Mesenchymal stem cell (in vitro differentiated cells and primary cell): ENCODE measurements at regions not wholly inside any gene's neighbourhood (a gene's known extent, or its start where the extent isn't known, plus 50 kb on each side); places are given as distances from the start of the nearest gene placed in this dataset.

Source experiments
- DNase-seq: peaks from one replicate; pipeline ENCODE4 v3.0.0-alpha.2; 2013
- H2AFZ ChIP-seq: one replicate; pipeline ENCODE4 v1.6.1; 2013; ENCODE audit warnings: low read depth, mild to moderate bottlenecking, control low read depth, inconsistent platforms, low read length, moderate library complexity
- H2AK5ac ChIP-seq: 2 replicates; pipeline ENCODE4 v1.6.1; 2013; ENCODE audit warnings: low read length, moderate library complexity, mild to moderate bottlenecking, inconsistent platforms; ENCODE audit not compliant: severe bottlenecking
- H2BK120ac ChIP-seq: one replicate; pipeline ENCODE4 v1.6.1; 2013; ENCODE audit warnings: low read depth, mild to moderate bottlenecking, inconsistent platforms, low read length, moderate library complexity
- H2BK12ac ChIP-seq, 2 experiments: one replicate each; pipeline ENCODE4 v1.6.1; 2013; ENCODE audit warnings: inconsistent platforms in 2 of 2, low read length in 2 of 2, mild to moderate bottlenecking in 2 of 2, moderate library complexity in 2 of 2, control low read depth in 1 of 2
- H2BK15ac ChIP-seq: one replicate; pipeline ENCODE4 v1.6.1; 2013; ENCODE audit warnings: mild to moderate bottlenecking, low read depth, inconsistent platforms; ENCODE audit not compliant: poor library complexity, severe bottlenecking
- H2BK5ac ChIP-seq: 2 replicates; pipeline ENCODE4 v1.6.1; 2013; ENCODE audit warnings: low read depth, mild to moderate bottlenecking, low read length, control low read depth, inconsistent platforms; ENCODE audit not compliant: poor library complexity, severe bottlenecking
- H3K14ac ChIP-seq, 2 experiments: one replicate each; pipeline ENCODE4 v1.6.1; 2013; ENCODE audit warnings: inconsistent platforms in 2 of 2, low read length in 2 of 2, control low read depth in 1 of 2, mild to moderate bottlenecking in 1 of 2, moderate library complexity in 1 of 2
- H3K18ac ChIP-seq, 2 experiments: one replicate each; pipeline ENCODE4 v1.6.1; 2013; ENCODE audit warnings: inconsistent platforms in 2 of 2, low read length in 2 of 2, control low read depth in 1 of 2, low read depth in 1 of 2, mild to moderate bottlenecking in 1 of 2
- H3K23ac ChIP-seq, 2 experiments: one replicate each; pipeline ENCODE4 v1.6.1; 2013; ENCODE audit warnings: inconsistent platforms in 2 of 2, low read length in 2 of 2, mild to moderate bottlenecking in 2 of 2, moderate library complexity in 2 of 2, control low read depth in 1 of 2
- H3K27ac ChIP-seq: 2 replicates; pipeline ENCODE4 v1.5.1; 2013; ENCODE audit warnings: mild to moderate bottlenecking, moderate library complexity, low read length, control low read depth, inconsistent platforms; ENCODE audit not compliant: poor library complexity, severe bottlenecking
- H3K27me3 ChIP-seq, 2 experiments: 2 replicates each; pipeline versions ENCODE4 v1.6.1 to v1.7.0; 2013; ENCODE audit warnings: low read length in 2 of 2, mild to moderate bottlenecking in 2 of 2, moderate library complexity in 2 of 2, control low read depth in 1 of 2, inconsistent platforms in 1 of 2; ENCODE audit not compliant: control insufficient read depth in 1 of 2, insufficient read depth in 1 of 2
- H3K36me3 ChIP-seq, 2 experiments: 2 replicates each; pipeline versions ENCODE4 v1.6.1 to v1.7.0; 2013; ENCODE audit warnings: low read length in 2 of 2, control low read depth in 1 of 2, inconsistent platforms in 1 of 2, low read depth in 1 of 2, mild to moderate bottlenecking in 1 of 2; ENCODE audit not compliant: insufficient read depth in 2 of 2, control insufficient read depth in 1 of 2
- H3K4ac ChIP-seq, 2 experiments: one replicate each; pipeline ENCODE4 v1.6.1; 2013; ENCODE audit warnings: inconsistent platforms in 2 of 2, low read length in 2 of 2, mild to moderate bottlenecking in 2 of 2, moderate library complexity in 2 of 2, control low read depth in 1 of 2, low read depth in 1 of 2
- H3K4me1 ChIP-seq: 2 replicates; pipeline ENCODE4 v1.6.1; 2013; ENCODE audit warnings: low read depth, low read length, control low read depth; ENCODE audit not compliant: control insufficient read depth, insufficient read depth
- H3K4me2 ChIP-seq: 2 replicates; pipeline ENCODE4 v1.6.1; 2013; ENCODE audit warnings: low read length, mild to moderate bottlenecking, inconsistent platforms; ENCODE audit not compliant: poor library complexity, severe bottlenecking
- H3K4me3 ChIP-seq, 2 experiments: 2 replicates each; pipeline versions ENCODE4 v1.5.1 to v1.7.0; 2013; ENCODE audit warnings: low read length in 2 of 2, mild to moderate bottlenecking in 2 of 2, control low read depth in 1 of 2, low read depth in 1 of 2; ENCODE audit not compliant: insufficient read depth in 1 of 2
- H3K79me1 ChIP-seq: replicated peaks from 2 replicates; pipeline ENCODE4 v1.6.1; 2013; ENCODE audit warnings: mild to moderate bottlenecking, control low read depth, low read length, inconsistent platforms; ENCODE audit not compliant: poor library complexity, severe bottlenecking
- H3K9ac ChIP-seq: 2 replicates; pipeline ENCODE4 v1.7.0; 2013; ENCODE audit warnings: mild to moderate bottlenecking, low read length, moderate library complexity
- H3K9me3 ChIP-seq: 2 replicates; pipeline ENCODE4 v1.7.0; 2013; ENCODE audit warnings: mild to moderate bottlenecking, low read length; ENCODE audit not compliant: control insufficient read depth
- H4K8ac ChIP-seq: one replicate; pipeline ENCODE4 v1.6.1; 2013; ENCODE audit warnings: inconsistent platforms, mild to moderate bottlenecking, low read length, moderate library complexity
- H4K91ac ChIP-seq: one replicate; pipeline ENCODE4 v1.6.1; 2013; ENCODE audit warnings: mild to moderate bottlenecking, low read length, inconsistent platforms
- WGBS: methylation state at CpG from one replicate; pipeline ENCODE4 v1.1.7; 2013; ENCODE audit warnings: mixed read lengths; 5-methylcytosine and 5-hydroxymethylcytosine counted together

- H2AK5ac ChIP-seq: no peak overlapping the region
- H3K9me3 ChIP-seq: peaks cover 25% of the 10 kb centered on the region
Observed at GRCh38 chr11:106218106-106218505, 140.6 kb downstream of the AASDHPPT start.

GRCh38 chr11:106222626-106223025 lies 145.2 kb downstream of the AASDHPPT start:
- H3K4me3 ChIP-seq: no peak overlapping the region
- no peaks in the 10 kb centered on the region for H3K36me3 ChIP-seq
- H2AK5ac ChIP-seq: no peak overlapping the region
- H3K27ac ChIP-seq: no peak overlapping the region
- no peak for DNase-seq
- H4K8ac ChIP-seq: no peak overlapping the region
- H2BK12ac ChIP-seq: no peak overlapping the region
- H2BK5ac ChIP-seq: no peak overlapping the region
- H3K14ac ChIP-seq: no peak overlapping the region
- H2BK120ac ChIP-seq: no peak overlapping the region
- H4K91ac ChIP-seq: no peak overlapping the region
- H3K27me3 ChIP-seq: no peaks in the 10 kb centered on the region
- H3K9ac ChIP-seq: no peak overlapping the region
- H3K79me1 ChIP-seq: no peaks in the 10 kb centered on the region
- peaks cover 40% of the 10 kb centered on the region for H3K9me3 ChIP-seq
- no peak overlapping the region for H3K23ac ChIP-seq
- H3K4me2 ChIP-seq: no peak overlapping the region
- no peak overlapping the region for H3K4ac ChIP-seq
- 82% methylated on average over 4 of the region's 4 CpGs for WGBS
- H3K4me1 ChIP-seq: no peaks in the 10 kb centered on the region
- H2AFZ ChIP-seq: no peak overlapping the region
- H2BK15ac ChIP-seq: no peak overlapping the region
- no peak overlapping the region for H3K18ac ChIP-seq

More at GRCh38 chr11:106218106-106218505, 140.6 kb downstream of the AASDHPPT start:
- no peaks in the 10 kb centered on the region for H3K79me1 ChIP-seq
- H3K18ac ChIP-seq: no peak overlapping the region
- H3K14ac ChIP-seq: no peak overlapping the region
- no peak overlapping the region for H2BK12ac ChIP-seq
- 73% methylated on average over 3 of the region's 3 CpGs for WGBS
- no peak overlapping the region for H3K23ac ChIP-seq
- no peaks in the 10 kb centered on the region for H3K27me3 ChIP-seq
- no peak overlapping the region for H4K91ac ChIP-seq
- no peaks in the 10 kb centered on the region for H3K36me3 ChIP-seq
- no peak overlapping the region for H3K4me2 ChIP-seq
- H2BK15ac ChIP-seq: no peak overlapping the region
- no peak overlapping the region for H3K27ac ChIP-seq
- DNase-seq: no peak
- H3K4ac ChIP-seq: no peak overlapping the region
- no peak overlapping the region for H2BK5ac ChIP-seq
- H4K8ac ChIP-seq: no peak overlapping the region
- H3K4me1 ChIP-seq: no peaks in the 10 kb centered on the region
- no peak overlapping the region for H2AFZ ChIP-seq
- no peak overlapping the region for H3K9ac ChIP-seq
- H3K4me3 ChIP-seq: no peak overlapping the region
- no peak overlapping the region for H2BK120ac ChIP-seq

DNA sequence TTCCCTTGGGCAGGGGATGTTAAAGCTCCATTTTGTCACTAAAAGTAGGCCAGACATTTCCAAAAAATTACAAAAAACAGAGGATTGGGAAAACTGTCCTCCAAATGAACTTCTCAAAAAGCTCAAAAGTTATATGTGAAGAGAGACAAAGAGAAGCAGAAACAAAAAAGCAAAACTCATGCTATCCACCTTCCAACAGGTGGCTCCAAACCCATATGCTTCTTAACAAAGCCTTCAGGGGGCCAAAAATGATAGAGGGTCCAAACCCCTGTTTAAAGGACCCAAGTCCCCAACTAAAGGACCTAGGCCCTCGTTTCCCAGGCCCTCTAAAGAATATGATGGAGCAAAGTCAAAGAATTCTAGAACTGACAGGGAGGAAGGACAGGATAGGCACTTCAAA lies 146.7 kb downstream of the AASDHPPT start:
- H2BK5ac ChIP-seq: no peak overlapping the region
- H2BK15ac ChIP-seq: no peak overlapping the region
- no peak overlapping the region for H3K4me3 ChIP-seq
- H4K8ac ChIP-seq: no peak overlapping the region
- H2AK5ac ChIP-seq: no peak overlapping the region
- H3K4ac ChIP-seq: no peak overlapping the region
- H2BK120ac ChIP-seq: no peak overlapping the region
- no peak overlapping the region for H4K91ac ChIP-seq
- peaks cover 44% of the 10 kb centered on the region for H3K9me3 ChIP-seq
- H3K14ac ChIP-seq: no peak overlapping the region
- H3K27ac ChIP-seq: no peak overlapping the region
- H3K4me1 ChIP-seq: no peaks in the 10 kb centered on the region
- no peak overlapping the region for H3K23ac ChIP-seq
- no peaks in the 10 kb centered on the region for H3K27me3 ChIP-seq
- no peak overlapping the region for H3K18ac ChIP-seq
- no peaks in the 10 kb centered on the region for H3K36me3 ChIP-seq
- H3K79me1 ChIP-seq: no peaks in the 10 kb centered on the region
- H3K4me2 ChIP-seq: no peak overlapping the region
- H2AFZ ChIP-seq: no peak overlapping the region
- 0% methylated on average over 1 of the region's 1 CpG for WGBS
- no peak overlapping the region for H2BK12ac ChIP-seq
- no peak overlapping the region for H3K9ac ChIP-seq
- no peak for DNase-seq

DNA sequence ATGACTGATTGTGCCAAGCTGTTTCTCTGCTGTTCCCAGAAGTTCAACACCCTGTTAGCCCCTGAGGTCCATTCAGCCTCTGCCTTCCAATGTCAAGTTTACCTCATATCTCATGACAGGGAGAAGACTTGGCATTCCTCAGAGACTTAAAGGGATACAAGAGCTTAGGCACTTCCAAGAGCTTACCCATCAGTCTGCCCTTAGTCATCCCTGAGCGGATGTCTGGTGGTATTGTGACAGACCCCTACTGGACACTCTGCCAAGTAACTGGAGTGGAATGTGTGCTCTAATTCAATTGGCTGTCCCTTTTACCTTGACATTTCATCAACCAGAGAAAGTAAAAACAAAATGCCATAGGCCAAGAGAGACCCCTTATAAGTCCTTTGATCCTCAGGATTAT lies 151.5 kb downstream of the AASDHPPT start:
- H2BK15ac ChIP-seq: no peak overlapping the region
- H4K8ac ChIP-seq: no peak overlapping the region
- no peaks in the 10 kb centered on the region for H3K27me3 ChIP-seq
- no peak overlapping the region for H3K4ac ChIP-seq
- no peak overlapping the region for H3K9ac ChIP-seq
- no peak overlapping the region for H2BK120ac ChIP-seq
- peak; percentile 17 for DNase-seq
- peaks cover 18% of the 10 kb centered on the region for H3K9me3 ChIP-seq
- H2AK5ac ChIP-seq: no peak overlapping the region
- H3K18ac ChIP-seq: no peak overlapping the region
- H3K27ac ChIP-seq: no peak overlapping the region
- H3K36me3 ChIP-seq: no peaks in the 10 kb centered on the region
- H3K4me2 ChIP-seq: no peak overlapping the region
- H3K4me3 ChIP-seq: no peak overlapping the region
- no peak overlapping the region for H4K91ac ChIP-seq
- no peak overlapping the region for H2BK5ac ChIP-seq
- H3K23ac ChIP-seq: no peak overlapping the region
- H3K14ac ChIP-seq: no peak overlapping the region
- H2BK12ac ChIP-seq: no peak overlapping the region
- H3K4me1 ChIP-seq: no peaks in the 10 kb centered on the region
- H3K79me1 ChIP-seq: no peaks in the 10 kb centered on the region
- no peak overlapping the region for H2AFZ ChIP-seq
- 100% methylated on average over 1 of the region's 1 CpG for WGBS
